ENCODE measurements at regions not wholly inside any gene's neighbourhood (a gene's known extent, or its start where the extent isn't known, plus 50 kb on each side); places are given as distances from the start of the nearest gene placed in this dataset.

DNA sequence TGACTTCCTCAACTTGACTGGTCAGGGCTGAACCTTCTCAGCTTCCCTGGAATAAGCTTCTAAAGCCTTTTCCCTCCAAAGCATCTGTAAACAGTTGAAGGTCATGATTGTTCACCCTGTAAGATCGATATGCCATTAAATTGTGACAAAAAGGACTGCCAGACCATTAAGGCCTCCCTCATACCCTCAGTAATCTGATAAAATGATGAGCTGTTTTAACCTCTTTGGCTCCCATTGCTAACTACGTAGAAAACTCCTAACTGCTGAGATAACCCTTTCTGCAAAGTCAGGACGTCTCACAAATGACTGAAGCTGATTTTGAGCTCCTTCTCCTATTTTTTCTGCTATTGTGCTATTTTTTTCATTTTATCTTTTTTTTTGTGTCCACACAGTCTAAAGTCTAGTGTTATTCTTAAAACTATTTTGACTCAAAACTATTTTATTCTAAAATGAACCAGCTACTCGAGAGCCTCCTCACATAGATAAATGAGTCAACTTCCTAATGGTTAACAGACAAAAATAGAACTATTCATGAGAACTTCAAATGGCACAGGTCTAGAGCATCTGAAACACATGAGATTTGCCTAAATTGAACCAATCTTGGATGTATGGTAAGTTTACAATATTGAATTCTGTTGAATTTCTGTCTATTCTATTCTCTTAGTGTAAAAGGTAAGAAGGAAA lies 395.6 kb upstream of the TLE4 start:
- Histone ChIP-seq H3K4me3 (replicated peaks in 1 of 4; ENCODE audit: control extremely low read depth in 1 of 4, insufficient read depth in 1 of 4, low read depth in 3 of 4, low read length in 4 of 4) (no peak overlapping the region), H4K20me1 (ENCODE audit: control insufficient read depth, extremely low read depth, insufficient read depth, low read length) (no peaks in the 10 kb centered on the region), H3K9me3 (ENCODE audit: control insufficient read depth, insufficient read depth, low read depth, low read length) (no peaks in the 10 kb centered on the region), H2AFZ (ENCODE audit: low read length) (no peak overlapping the region), H3K79me2 (ENCODE audit: control insufficient read depth, insufficient read depth, low read length) (no peaks in the 10 kb centered on the region), H3K27ac (ENCODE audit: insufficient read depth, low read length) (no peak overlapping the region), H3K4me2 (ENCODE audit: extremely low read depth, insufficient read depth, low read length) (no peak overlapping the region), H3K27me3 (ENCODE audit: control insufficient read depth, insufficient read depth, low read length) (no peaks in the 10 kb centered on the region), H3K9ac (ENCODE audit: insufficient read depth, low read length) (no peak overlapping the region), H3K36me3 (ENCODE audit: control insufficient read depth, insufficient read depth, low read length) (no peaks in the 10 kb centered on the region), H3K4me1 (ENCODE audit: control insufficient read depth, extremely low read depth, insufficient read depth, low read length) (no peaks in the 10 kb centered on the region)
- DNase-seq (ENCODE audit: low read depth in 2 of 2) = peak in 1 of 2 donors; percentile 46
- TF ChIP-seq, protein P1, sequence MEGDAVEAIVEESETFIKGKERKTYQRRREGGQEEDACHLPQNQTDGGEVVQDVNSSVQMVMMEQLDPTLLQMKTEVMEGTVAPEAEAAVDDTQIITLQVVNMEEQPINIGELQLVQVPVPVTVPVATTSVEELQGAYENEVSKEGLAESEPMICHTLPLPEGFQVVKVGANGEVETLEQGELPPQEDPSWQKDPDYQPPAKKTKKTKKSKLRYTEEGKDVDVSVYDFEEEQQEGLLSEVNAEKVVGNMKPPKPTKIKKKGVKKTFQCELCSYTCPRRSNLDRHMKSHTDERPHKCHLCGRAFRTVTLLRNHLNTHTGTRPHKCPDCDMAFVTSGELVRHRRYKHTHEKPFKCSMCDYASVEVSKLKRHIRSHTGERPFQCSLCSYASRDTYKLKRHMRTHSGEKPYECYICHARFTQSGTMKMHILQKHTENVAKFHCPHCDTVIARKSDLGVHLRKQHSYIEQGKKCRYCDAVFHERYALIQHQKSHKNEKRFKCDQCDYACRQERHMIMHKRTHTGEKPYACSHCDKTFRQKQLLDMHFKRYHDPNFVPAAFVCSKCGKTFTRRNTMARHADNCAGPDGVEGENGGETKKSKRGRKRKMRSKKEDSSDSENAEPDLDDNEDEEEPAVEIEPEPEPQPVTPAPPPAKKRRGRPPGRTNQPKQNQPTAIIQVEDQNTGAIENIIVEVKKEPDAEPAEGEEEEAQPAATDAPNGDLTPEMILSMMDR (conservative IDR thresholded peaks at IDR 0.05 in 1 of 2, IDR thresholded peaks at IDR 0.05 in 1 of 2; ENCODE audit: low read depth in 1 of 2, low read length in 2 of 2) = no peak
- TF ChIP-seq EZH2 (IDR thresholded peaks at IDR 0.05; ENCODE audit: low read length, missing control alignments) = no peak

DNA sequence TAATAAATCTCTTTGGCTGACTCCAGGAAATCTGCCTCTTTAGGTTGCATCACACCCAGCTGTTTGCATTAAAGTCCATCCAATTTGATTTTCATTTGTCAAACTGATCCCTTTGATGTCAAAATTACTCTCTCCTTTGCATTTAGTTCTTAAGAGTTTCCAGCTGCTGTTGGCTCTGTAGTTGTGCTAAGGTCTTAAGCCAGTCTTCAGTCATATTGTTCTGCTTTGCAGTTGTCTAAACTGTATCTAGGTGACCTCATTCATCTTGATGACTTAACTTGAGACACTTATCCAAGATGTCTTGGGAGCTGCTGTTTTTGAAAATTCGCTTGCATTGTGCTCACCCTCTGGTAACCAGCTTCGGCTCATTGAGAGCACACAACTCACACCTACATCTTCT lies 386.9 kb upstream of the TLE4 start:
- TF ChIP-seq EZH2 (IDR thresholded peaks at IDR 0.05; ENCODE audit: low read length, missing control alignments) = no peak
- no peak overlapping the region for H3K9ac ChIP-seq (ENCODE audit: insufficient read depth, low read length)

DNA sequence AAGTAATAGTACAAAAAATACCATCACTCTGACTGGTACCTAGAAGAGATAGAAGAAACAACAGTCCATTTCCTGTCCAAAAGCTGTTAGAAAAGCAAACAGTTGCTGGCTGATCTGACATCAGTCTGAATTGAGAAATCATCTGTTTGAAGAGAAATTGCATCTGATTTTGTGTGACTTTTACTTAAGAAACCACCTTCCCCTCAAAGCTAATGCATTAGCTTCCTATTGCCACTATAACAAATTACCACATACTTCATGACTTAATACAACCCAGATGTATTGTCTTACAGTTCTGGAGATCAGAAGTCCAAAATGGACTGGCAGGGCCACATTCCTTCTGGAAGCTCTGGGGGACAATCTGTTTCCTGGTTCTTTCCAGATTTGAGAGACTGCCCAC lies 385.9 kb upstream of the TLE4 start:
- TF ChIP-seq EZH2 (IDR thresholded peaks at IDR 0.05; ENCODE audit: low read length, missing control alignments) = no peak
- TF ChIP-seq, protein P1 (conservative IDR thresholded peaks at IDR 0.05 in 1 of 2, IDR thresholded peaks at IDR 0.05 in 1 of 2; ENCODE audit: low read depth in 1 of 2, low read length in 2 of 2) = no peak
- Histone ChIP-seq H3K27ac (ENCODE audit: insufficient read depth, low read length) (no peak overlapping the region), H3K4me1 (ENCODE audit: control insufficient read depth, extremely low read depth, insufficient read depth, low read length) (no peaks in the 10 kb centered on the region), H4K20me1 (ENCODE audit: control insufficient read depth, extremely low read depth, insufficient read depth, low read length) (no peaks in the 10 kb centered on the region), H2AFZ (ENCODE audit: low read length) (no peak overlapping the region), H3K36me3 (ENCODE audit: control insufficient read depth, insufficient read depth, low read length) (no peaks in the 10 kb centered on the region), H3K4me3 (replicated peaks in 1 of 4; ENCODE audit: control extremely low read depth in 1 of 4, insufficient read depth in 1 of 4, low read depth in 3 of 4, low read length in 4 of 4) (no peak overlapping the region), H3K4me2 (ENCODE audit: extremely low read depth, insufficient read depth, low read length) (no peak overlapping the region), H3K9ac (ENCODE audit: insufficient read depth, low read length) (no peak overlapping the region), H3K9me3 (ENCODE audit: control insufficient read depth, insufficient read depth, low read depth, low read length) (no peaks in the 10 kb centered on the region), H3K27me3 (ENCODE audit: control insufficient read depth, insufficient read depth, low read length) (no peaks in the 10 kb centered on the region), H3K79me2 (ENCODE audit: control insufficient read depth, insufficient read depth, low read length) (no peaks in the 10 kb centered on the region)
- DNase-seq (ENCODE audit: low read depth in 2 of 2) = peak; percentile 46 to 92

More for the DNA sequence above, 386.9 kb upstream of the TLE4 start:
- Histone ChIP-seq H3K79me2 (ENCODE audit: control insufficient read depth, insufficient read depth, low read length) (no peaks in the 10 kb centered on the region), H3K4me1 (ENCODE audit: control insufficient read depth, extremely low read depth, insufficient read depth, low read length) (no peaks in the 10 kb centered on the region), H3K36me3 (ENCODE audit: control insufficient read depth, insufficient read depth, low read length) (no peaks in the 10 kb centered on the region), H3K4me3 (replicated peaks in 1 of 4; ENCODE audit: control extremely low read depth in 1 of 4, insufficient read depth in 1 of 4, low read depth in 3 of 4, low read length in 4 of 4) (no peak overlapping the region), H4K20me1 (ENCODE audit: control insufficient read depth, extremely low read depth, insufficient read depth, low read length) (no peaks in the 10 kb centered on the region), H3K27ac (ENCODE audit: insufficient read depth, low read length) (no peak overlapping the region), H3K4me2 (ENCODE audit: extremely low read depth, insufficient read depth, low read length) (no peak overlapping the region), H3K27me3 (ENCODE audit: control insufficient read depth, insufficient read depth, low read length) (no peaks in the 10 kb centered on the region), H3K9me3 (ENCODE audit: control insufficient read depth, insufficient read depth, low read depth, low read length) (no peaks in the 10 kb centered on the region), H2AFZ (ENCODE audit: low read length) (no peak overlapping the region)
- DNase-seq (ENCODE audit: low read depth in 2 of 2) = peak in 1 of 2 donors; percentile 79
